ENCODE measurements at regions not wholly inside any gene's neighbourhood (a gene's known extent, or its start where the extent isn't known, plus 50 kb on each side); places are given as distances from the start of the nearest gene placed in this dataset.
"Not testable (repeated sequence)": the region's sequence is repeated elsewhere in the genome, so short reads cannot be mapped to it uniquely, and the experiment has no call there.

DNA sequence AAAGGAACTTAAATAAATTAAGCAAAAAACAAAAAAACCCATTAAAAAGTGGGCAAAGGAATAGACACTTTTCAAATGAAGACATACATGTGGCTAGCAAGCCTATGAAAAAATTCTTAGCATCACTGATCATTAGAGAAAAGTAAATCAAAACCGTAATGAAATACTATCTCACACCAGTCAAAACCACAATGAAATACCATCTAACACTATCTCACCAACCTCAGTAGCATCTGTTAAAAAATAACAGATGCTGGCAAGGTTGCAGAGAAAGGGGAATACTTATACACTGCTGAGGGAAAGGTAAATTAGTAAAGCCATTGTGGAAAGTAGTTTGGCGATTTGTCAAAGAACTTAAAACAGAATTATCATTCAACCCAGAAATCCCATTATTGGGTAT lies 381.1 kb downstream of the FLRT2 start:
- DNase-seq = no peak

GRCh38 chr14:85909581-85909980 lies 379.6 kb downstream of the FLRT2 start:
- no peak for DNase-seq

DNA sequence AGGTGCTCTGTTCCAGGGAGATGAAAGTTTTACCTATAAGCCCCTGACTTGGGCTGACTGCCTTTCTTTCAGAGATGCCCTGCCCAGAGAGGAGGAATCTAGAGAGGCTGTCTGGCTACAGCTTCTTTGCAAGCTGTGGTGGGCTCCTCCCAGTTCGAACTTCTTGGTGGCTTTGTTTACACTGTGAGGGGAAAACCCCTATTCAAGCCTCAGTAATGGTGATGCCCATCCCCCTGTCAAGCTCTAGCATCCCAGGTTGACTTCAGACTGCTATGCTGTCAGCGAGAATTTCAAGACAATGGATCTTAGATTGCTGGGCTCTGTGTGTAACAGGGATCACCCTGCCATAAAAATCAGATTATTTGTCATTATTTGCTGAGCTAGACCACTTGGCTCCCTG lies 377.6 kb downstream of the FLRT2 start:
- DNase-seq = no peak

GRCh38 chr14:85897808-85898207 lies 367.9 kb downstream of the FLRT2 start:
- no peak for DNase-seq

- no peak for DNase-seq
Observed at GRCh38 chr14:85895603-85896002, 365.7 kb downstream of the FLRT2 start.

- DNase-seq = no peak
Observed at GRCh38 chr14:85892251-85892650, 362.3 kb downstream of the FLRT2 start.

- DNase-seq = no peak
Observed at GRCh38 chr14:85883966-85884365, 354.0 kb downstream of the FLRT2 start.

- no peak for DNase-seq
Observed at GRCh38 chr14:85883101-85883500, 353.2 kb downstream of the FLRT2 start.

GRCh38 chr14:85881935-85882334 lies 352.0 kb downstream of the FLRT2 start:
- no peak for DNase-seq

DNA sequence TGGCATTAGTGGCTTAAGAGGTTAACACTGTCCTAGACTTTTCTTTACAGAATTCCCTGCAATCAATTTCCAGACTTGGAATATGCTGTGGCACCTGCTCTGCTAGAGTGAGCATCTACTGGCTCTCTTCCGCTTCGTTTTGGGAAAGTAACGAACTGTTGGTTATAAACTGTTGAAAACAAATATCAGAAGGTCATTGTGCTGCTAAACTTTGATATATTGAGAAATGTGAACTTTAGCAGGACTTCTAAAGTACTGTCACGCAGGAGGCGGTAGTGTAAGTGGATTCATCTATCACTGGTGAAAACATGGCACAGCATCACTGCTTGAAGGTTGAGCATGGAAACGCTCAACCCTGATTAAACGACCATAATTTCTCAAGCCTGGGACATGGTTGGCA lies 348.9 kb downstream of the FLRT2 start:
- no peak for DNase-seq

DNA sequence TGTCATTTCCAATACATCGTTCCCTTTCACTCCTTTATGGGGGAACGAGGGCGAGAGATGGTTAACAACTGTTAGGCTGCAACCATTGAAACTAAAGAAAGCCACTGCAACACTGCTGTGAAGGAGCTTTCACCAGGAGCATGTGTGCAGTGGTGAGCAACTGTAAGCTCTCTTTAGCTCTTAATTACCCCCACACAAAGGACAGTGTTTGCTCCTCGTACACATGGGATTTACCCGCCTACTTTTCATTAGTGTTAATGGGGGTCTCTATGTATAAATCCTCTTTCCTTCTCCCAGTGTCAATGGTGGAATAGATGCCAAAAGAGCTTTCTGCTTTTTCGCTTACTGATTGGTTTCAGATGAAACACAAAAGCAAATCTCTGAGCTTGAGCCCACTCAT lies 343.1 kb downstream of the FLRT2 start:
- DNase-seq = no peak

GRCh38 chr14:85867450-85867849 lies 337.5 kb downstream of the FLRT2 start:
- DNase-seq = no peak

DNA sequence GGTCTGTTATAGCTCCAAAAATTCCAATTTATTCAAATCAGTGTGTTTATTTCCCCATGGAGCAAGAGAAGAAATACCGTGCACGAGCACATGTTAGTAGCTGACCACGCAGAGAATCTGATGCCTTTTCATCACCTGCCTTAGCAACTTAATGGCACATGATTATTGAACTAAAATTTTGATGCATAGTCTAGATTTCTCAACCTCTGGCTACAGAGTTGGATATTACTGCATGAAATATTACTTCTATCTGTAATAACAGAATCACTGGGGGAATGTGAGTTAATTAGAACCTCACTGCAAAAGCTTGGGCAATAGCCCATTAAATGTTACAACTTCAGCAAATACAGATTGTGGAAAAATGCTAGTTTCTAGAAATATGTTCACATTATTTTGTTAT lies 335.8 kb downstream of the FLRT2 start:
- DNase-seq = no peak

GRCh38 chr14:85858634-85859033 lies 328.7 kb downstream of the FLRT2 start:
- DNase-seq = no peak

GRCh38 chr14:85856430-85856829 lies 326.5 kb downstream of the FLRT2 start:
- DNase-seq = peak; percentile 11

DNA sequence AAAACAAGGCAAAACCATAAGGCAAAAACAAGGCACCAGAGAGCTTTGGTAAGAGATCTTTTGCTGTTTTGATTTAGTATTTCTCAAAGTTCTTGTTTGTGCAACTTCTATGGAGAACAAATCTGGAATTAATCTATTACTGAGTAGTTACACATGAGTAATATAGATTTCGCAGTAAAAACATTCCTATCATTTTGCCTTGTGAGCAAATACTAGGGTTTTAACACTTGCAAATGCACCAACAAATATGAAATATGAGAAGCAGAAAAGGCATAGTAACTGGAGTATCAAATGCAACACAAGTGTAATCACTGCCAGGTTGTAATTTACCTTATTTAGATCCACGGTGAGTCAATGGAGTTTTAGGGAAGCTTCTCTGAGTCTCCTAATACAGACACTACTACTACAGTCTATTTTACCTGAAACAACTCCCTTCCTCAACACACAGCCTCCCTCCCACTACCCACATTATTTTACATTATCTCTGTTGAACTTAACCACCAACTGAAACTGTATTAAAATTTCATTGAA lies 324.1 kb downstream of the FLRT2 start:
- DNase-seq = no peak

DNA sequence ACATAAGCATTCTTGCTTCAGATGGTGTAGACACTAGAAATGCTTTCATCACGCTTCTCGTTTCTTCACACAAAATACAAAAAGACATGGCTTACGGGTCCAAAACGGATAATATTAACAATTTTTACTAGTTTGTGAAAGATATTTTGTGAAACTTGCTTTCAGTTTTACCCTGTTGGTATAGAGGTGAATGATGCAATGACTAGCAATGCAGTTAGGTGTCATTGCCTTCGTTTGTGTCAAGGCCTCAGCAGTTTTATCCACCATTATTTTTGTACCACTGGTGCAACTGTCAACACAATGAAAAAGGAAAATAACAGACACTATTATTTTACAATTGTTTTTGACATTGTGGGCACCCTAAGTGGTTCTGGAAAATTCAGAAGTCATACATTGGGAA lies 323.0 kb downstream of the FLRT2 start:
- DNase-seq = no peak

GRCh38 chr14:85852123-85852522 lies 322.2 kb downstream of the FLRT2 start:
- DNase-seq = not testable (repeated sequence)

- not testable (repeated sequence) for DNase-seq
Observed at GRCh38 chr14:85830549-85830948, 300.6 kb downstream of the FLRT2 start.

- DNase-seq = not testable (repeated sequence)
Observed at GRCh38 chr14:85829601-85830000, 299.7 kb downstream of the FLRT2 start.

DNA sequence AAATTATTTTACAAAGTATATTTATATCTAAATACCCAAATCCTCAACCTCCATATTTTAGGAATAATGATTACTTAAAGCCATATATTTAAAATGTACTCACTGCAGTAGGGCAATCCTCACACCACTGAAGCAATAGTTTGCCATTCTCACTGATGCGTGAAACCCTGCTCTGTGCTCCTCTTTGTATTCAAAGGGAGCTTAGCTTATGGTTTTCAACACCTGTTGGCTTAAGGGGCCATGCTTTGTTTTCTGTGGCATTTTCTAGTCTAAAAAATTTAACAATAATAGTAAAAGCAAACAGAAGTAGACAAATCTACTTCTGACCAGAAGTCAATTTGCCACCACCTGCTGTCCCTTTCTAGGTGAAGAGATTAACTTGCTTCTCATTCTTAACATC lies 294.6 kb downstream of the FLRT2 start:
- no peak for DNase-seq

DNA sequence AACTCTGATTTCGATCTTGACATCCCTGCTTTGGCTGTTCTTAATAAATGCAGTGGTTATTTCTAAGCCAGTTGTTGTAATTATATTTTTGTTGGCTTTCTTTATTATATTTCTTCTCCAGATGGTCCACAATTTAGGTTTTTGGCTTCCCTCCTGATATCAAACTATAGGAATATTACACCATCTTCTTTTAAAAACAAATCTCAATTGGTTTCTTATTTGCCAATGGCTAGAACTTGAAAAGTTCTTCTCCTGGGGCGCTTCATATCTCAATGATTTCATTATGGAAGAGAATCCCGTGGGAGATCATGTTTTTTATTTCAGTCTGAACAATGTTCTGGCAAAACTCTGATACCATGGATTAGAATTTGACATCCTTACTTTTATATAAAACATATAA lies 292.3 kb downstream of the FLRT2 start:
- no peak for DNase-seq

- no peak for DNase-seq
Observed at GRCh38 chr14:85817430-85817829, 287.5 kb downstream of the FLRT2 start.

GRCh38 chr14:85813040-85813439 lies 283.1 kb downstream of the FLRT2 start:
- no peak for DNase-seq

DNA sequence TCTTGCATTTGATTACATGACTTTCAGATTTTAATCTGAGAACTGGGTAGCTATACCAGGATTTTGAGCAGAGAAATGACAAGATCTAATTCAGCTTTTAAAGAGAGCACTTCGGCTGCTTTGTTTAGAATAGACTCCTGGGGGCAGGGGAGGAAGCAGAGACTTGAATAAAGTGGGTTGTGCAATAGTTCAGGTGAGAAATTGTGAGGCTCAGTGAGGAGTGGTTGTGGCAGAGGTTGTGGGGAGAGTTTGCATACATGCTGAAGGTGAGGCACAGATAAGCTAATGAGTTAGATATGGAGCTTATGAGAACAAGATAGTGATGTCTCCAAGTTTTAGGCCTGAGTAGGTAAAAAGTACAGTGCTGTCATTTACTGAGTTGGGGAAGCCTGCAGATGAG lies 281.4 kb downstream of the FLRT2 start:
- DNase-seq = no peak

DNA sequence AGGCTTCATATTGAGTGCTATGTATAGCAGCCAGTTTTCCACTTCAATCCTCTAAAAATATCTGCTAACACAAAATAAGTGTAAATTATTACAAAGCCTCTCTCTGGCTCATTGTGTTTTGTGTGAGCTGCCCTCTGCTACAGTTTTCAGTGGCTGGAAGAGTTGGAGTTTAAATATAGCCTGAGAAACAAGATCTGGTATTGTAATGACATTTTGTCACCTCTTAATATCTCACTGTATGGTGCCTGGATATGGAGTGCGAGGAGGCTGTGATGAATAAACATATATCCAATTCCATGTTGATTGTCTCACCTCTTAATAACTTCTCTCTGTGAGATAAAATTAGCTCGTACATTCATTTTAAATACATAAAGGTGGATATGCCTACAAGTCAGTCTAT lies 269.7 kb downstream of the FLRT2 start:
- no peak for DNase-seq
